Bronchial epithelial cell (primary cell): ENCODE measurements at regions not wholly inside any gene's neighbourhood (a gene's known extent, or its start where the extent isn't known, plus 50 kb on each side); places are given as distances from the start of the nearest gene placed in this dataset.
A peak's percentile ranks its signal among the peaks of the same experiment; 100 is the strongest.

ENCODE experiments used
- DNase-seq: peaks from one replicate; pipeline ENCODE4 v3.0.0-alpha.2; 2010; ENCODE audit warnings: low read depth
- FAIRE-seq: peaks from 2 replicates; lab custom pipeline; 2011; peaks lifted over from hg19 to GRCh38; lab: Jason Lieb, UNC
- H3K27me3 ChIP-seq: 2 replicates; pipeline ENCODE4 v1.5.1; 2011; ENCODE audit warnings: low read length; ENCODE audit not compliant: control insufficient read depth, insufficient read depth
- H3K36me3 ChIP-seq: 2 replicates; pipeline ENCODE4 v1.5.1; 2011; ENCODE audit warnings: low read length; ENCODE audit not compliant: control insufficient read depth, insufficient read depth
- H3K4me3 ChIP-seq: 2 replicates; pipeline ENCODE4 v1.5.1; 2011; ENCODE audit warnings: mild to moderate bottlenecking, low read depth, low read length, control low read depth
- CTCF ChIP-seq: IDR thresholded peaks from 2 replicates; pipeline ENCODE4 v1.5.1; 2011; ENCODE audit warnings: mild to moderate bottlenecking, moderate library complexity, low read length, control low read depth, inconsistent platforms; ENCODE audit not compliant: insufficient read depth, severe bottlenecking

DNA sequence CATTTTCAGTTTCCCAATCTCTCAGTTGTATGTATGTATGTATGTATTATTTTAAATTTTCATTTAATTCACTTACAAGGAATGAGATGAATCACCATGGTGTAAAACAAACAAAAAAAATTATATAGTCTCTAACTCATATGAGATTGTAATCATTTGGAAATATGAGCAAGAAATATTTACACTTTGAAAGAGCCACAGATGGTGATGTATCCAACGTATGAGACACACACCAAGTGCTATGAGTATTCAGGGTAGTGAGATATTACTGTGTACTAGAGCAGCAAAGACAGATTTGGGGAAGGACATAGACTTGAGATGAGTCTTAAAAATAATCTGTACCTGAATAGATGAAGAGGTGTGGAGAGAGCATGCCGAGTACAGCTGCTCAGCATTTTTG lies 1154.4 kb downstream of the RAPGEF2 start:
- DNase-seq (peak; percentile 18), FAIRE-seq (no peak)
- no peaks in the 10 kb centered on the region for H3K27me3 ChIP-seq
- no peak for TF ChIP-seq CTCF
- no peak overlapping the region for H3K4me3 ChIP-seq
- no peaks in the 10 kb centered on the region for H3K36me3 ChIP-seq

GRCh38 chr4:160265014-160265413 lies 1162.1 kb downstream of the RAPGEF2 start:
- TF ChIP-seq CTCF: no peak
- FAIRE-seq (no peak), DNase-seq (no peak)
- Histone ChIP-seq H3K36me3 (no peaks in the 10 kb centered on the region), H3K4me3 (no peak overlapping the region), H3K27me3 (no peaks in the 10 kb centered on the region)

DNA sequence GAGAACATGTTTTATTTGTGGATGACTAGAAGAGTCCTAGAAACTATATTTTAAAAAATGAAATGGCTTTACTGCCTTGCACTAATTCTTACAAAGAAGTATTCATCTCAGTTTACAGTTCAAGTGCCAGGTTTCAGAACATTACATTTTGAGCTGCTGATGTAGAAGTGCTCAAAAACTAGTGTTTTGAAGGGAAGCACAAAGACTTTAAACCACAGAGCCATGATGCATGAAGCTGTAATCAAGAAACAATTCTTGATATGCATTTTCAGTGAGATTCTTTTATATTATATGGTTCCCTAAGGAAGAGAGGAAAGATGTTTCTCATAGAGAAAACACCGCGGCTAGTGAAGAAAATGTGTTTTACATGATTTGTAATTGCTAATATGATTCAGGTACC lies 1163.0 kb downstream of the RAPGEF2 start:
- H3K4me3 ChIP-seq: no peak overlapping the region
- FAIRE-seq (no peak), DNase-seq (no peak)
- H3K36me3 ChIP-seq: no peaks in the 10 kb centered on the region
- H3K27me3 ChIP-seq: no peaks in the 10 kb centered on the region
- no peak for TF ChIP-seq CTCF

DNA sequence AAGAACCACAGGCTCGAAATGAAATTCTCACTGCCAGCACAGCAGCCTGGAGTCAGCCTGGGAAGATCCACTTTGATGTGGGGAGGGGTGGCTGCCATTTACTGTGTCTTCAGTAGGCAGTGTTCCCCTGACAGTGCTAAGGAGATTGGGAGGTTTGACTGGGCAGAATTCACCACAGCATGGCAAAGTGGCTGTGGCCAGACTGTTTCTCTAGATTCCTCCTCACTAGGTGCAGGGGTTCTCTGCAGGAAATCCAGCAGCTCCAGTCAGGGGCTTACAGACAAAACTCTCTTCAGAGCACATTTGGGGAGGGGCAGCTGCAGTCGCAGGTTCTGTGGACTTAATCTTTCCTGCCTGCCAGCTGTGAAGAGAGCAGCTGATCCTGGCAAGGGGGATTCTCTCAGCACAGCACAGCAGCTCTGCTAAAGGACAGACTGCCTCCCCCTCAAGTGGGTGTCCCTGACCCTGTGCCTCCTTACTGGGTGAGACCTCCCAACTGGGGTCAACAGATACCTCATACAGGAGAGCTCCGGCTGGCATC lies 1174.0 kb downstream of the RAPGEF2 start:
- TF ChIP-seq CTCF: no peak
- DNase-seq (no peak), FAIRE-seq (no peak)
- Histone ChIP-seq H3K27me3 (no peaks in the 10 kb centered on the region), H3K36me3 (no peaks in the 10 kb centered on the region), H3K4me3 (no peak overlapping the region)

GRCh38 chr4:160283081-160283480 lies 1180.2 kb downstream of the RAPGEF2 start:
- DNase-seq: no peak
- no peaks in the 10 kb centered on the region for H3K27me3 ChIP-seq
- TF ChIP-seq CTCF: no peak
- no peaks in the 10 kb centered on the region for H3K36me3 ChIP-seq
- no peak overlapping the region for H3K4me3 ChIP-seq
- no peak for FAIRE-seq

GRCh38 chr4:160284516-160284915 lies 1181.6 kb downstream of the RAPGEF2 start:
- TF ChIP-seq CTCF: no peak
- Histone ChIP-seq H3K4me3 (no peak overlapping the region), H3K36me3 (no peaks in the 10 kb centered on the region), H3K27me3 (no peaks in the 10 kb centered on the region)
- DNase-seq (no peak), FAIRE-seq (no peak)
